Gastrocnemius medialis (tissue), 4 donors: ENCODE measurements at regions not wholly inside any gene's neighbourhood (a gene's known extent, or its start where the extent isn't known, plus 50 kb on each side); places are given as distances from the start of the nearest gene placed in this dataset.

ENCODE experiments used
- CTCF ChIP-seq, 5 experiments: fragments of 450-650 bp in 3 of 5; fragments of 200-600 bp in 2 of 5; sonication (generic) in 2 of 5; IDR thresholded peaks in 4 of 5; conservative IDR thresholded peaks in 1 of 5; 1 replicate in 4 of 5; 2 replicates in 1 of 5; pipeline ENCODE4 v1.5.1; 2016 to 2019; ENCODE audit warnings: antibody characterized with exemption in 5 of 5, mild to moderate bottlenecking in 3 of 5, moderate library complexity in 3 of 5
- POLR2A ChIP-seq, 2 donors: fragments of 450-650 bp; IDR thresholded peaks; one replicate each; pipeline ENCODE4 v1.6.1; 2017; ENCODE audit warnings: antibody characterized with exemption in 2 of 2, mild to moderate bottlenecking in 2 of 2, moderate library complexity in 2 of 2

- TF ChIP-seq CTCF (IDR thresholded peaks at IDR 0.05 in 4 of 5, conservative IDR thresholded peaks at IDR 0.05 in 1 of 5): no peak
- no peak for TF ChIP-seq POLR2A (IDR thresholded peaks at IDR 0.05)
These were observed 271.6 kb upstream of the MGAT5 start for GRCh38 chr2:133982256-133982655.
